Loucy (cell line): ENCODE measurements at regions not wholly inside any gene's neighbourhood (a gene's known extent, or its start where the extent isn't known, plus 50 kb on each side); places are given as distances from the start of the nearest gene placed in this dataset.

ENCODE experiments used
- H2AFZ ChIP-seq: fragments of 200-600 bp; sonication (generic); 2 replicates; pipeline ENCODE4 v1.6.0; 2016; ENCODE audit warnings: antibody characterized with exemption, mild to moderate bottlenecking, low read length, moderate library complexity
- H3F3A ChIP-seq: fragments of 200-600 bp; 2 replicates; pipeline ENCODE4 v1.6.0; 2016; ENCODE audit warnings: antibody characterized with exemption, low read depth, mild to moderate bottlenecking
- H3K27me3 ChIP-seq: fragments of 200-600 bp; sonication (generic); 2 replicates; pipeline ENCODE4 v1.6.1; 2014; ENCODE audit warnings: low read length, mild to moderate bottlenecking; ENCODE audit not compliant: insufficient read depth, poor library complexity, severe bottlenecking
- H3K36me3 ChIP-seq: fragments of 200-600 bp; sonication (generic); 2 replicates; pipeline ENCODE4 v1.6.1; 2016; ENCODE audit warnings: low read length; ENCODE audit not compliant: insufficient read depth
- H3K4me1 ChIP-seq: fragments of 200-600 bp; sonication (generic); 2 replicates; pipeline ENCODE4 v1.5.1; 2014; ENCODE audit warnings: low read length, mild to moderate bottlenecking; ENCODE audit not compliant: insufficient read depth, poor library complexity, severe bottlenecking
- H3K4me2 ChIP-seq: fragments of 200-600 bp; sonication (generic); 2 replicates; pipeline ENCODE4 v1.6.0; 2014; ENCODE audit warnings: antibody characterized with exemption, low read length, low read depth, mild to moderate bottlenecking; ENCODE audit not compliant: poor library complexity, severe bottlenecking
- H3K4me3 ChIP-seq: fragments of 200-600 bp; sonication (generic); 2 replicates; pipeline ENCODE4 v1.5.1; 2014; ENCODE audit warnings: low read length, mild to moderate bottlenecking, mixed read lengths; ENCODE audit not compliant: poor library complexity, severe bottlenecking
- H3K79me2 ChIP-seq: fragments of 200-600 bp; sonication (generic); 2 replicates; pipeline ENCODE4 v1.6.1; 2014; ENCODE audit warnings: low read length; ENCODE audit not compliant: insufficient read depth
- H3K9ac ChIP-seq: fragments of 200-600 bp; sonication (generic); 2 replicates; pipeline ENCODE4 v1.6.0; 2014; ENCODE audit warnings: mild to moderate bottlenecking, low read depth, low read length, moderate library complexity; ENCODE audit not compliant: poor library complexity, severe bottlenecking
- H3K9me2 ChIP-seq: fragments of 200-600 bp; sonication (generic); replicated peaks from 2 replicates; pipeline ENCODE4 v1.6.1; 2016; ENCODE audit warnings: low read depth, low read length, mixed read lengths
- H3K9me3 ChIP-seq: fragments of 200-600 bp; sonication (generic); 2 replicates; pipeline ENCODE4 v1.6.1; 2014; ENCODE audit warnings: mild to moderate bottlenecking, antibody characterized with exemption, low read length, low read depth; ENCODE audit not compliant: insufficient read depth
- H4K20me1 ChIP-seq: fragments of 200-600 bp; sonication (generic); 2 replicates; pipeline ENCODE4 v1.6.0; 2014; ENCODE audit warnings: antibody characterized with exemption, low read length, mild to moderate bottlenecking; ENCODE audit not compliant: insufficient read depth, poor library complexity, severe bottlenecking
- EZH2phosphoT487 ChIP-seq: fragments of 200-600 bp; IDR thresholded peaks from 2 replicates; pipeline ENCODE4 v1.6.1; 2018; ENCODE audit warnings: antibody characterized with exemption, mild to moderate bottlenecking, moderate library complexity, borderline replicate concordance
- TF ChIP-seq, protein P1 (sequence below): fragments of 200-600 bp; sonication (generic); conservative IDR thresholded peaks from 2 replicates; pipeline ENCODE4 v1.5.1; 2014; ENCODE audit warnings: mild to moderate bottlenecking, antibody characterized with exemption, low read length

DNA sequence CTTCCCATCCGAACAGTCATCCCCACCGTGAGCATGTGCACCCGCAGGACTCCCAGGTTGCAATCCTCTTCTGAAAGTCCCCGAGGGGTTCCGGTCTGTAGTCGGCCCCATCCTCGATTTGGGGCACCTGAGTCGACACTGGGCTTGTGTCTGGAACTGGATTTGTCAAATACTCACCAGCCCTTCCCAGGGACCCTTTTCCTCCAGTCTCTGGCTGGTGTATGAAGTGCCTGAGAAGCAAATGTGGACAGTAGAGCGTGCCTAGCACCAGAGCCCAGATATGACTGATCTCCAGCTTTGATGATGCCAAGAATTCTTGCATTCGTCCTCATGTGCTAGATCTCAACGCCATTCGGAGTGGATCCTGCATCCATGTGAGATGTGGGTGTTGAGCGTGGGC, 132.5 kb upstream of the ADARB2 start:
- Histone ChIP-seq H3F3A (no peaks in the 10 kb centered on the region), H3K9me2 (no peaks in the 10 kb centered on the region), H3K9me3 (no peaks in the 10 kb centered on the region), H3K4me3 (no peak overlapping the region), H3K4me1 (peaks cover 6% of the 10 kb centered on the region), H3K9ac (no peak overlapping the region), H2AFZ (no peak overlapping the region), H3K4me2 (no peak overlapping the region), H3K36me3 (no peaks in the 10 kb centered on the region), H3K79me2 (no peaks in the 10 kb centered on the region), H4K20me1 (no peaks in the 10 kb centered on the region), H3K27me3 (no peaks in the 10 kb centered on the region)
- no peak for TF ChIP-seq EZH2phosphoT487
- TF ChIP-seq, protein P1, sequence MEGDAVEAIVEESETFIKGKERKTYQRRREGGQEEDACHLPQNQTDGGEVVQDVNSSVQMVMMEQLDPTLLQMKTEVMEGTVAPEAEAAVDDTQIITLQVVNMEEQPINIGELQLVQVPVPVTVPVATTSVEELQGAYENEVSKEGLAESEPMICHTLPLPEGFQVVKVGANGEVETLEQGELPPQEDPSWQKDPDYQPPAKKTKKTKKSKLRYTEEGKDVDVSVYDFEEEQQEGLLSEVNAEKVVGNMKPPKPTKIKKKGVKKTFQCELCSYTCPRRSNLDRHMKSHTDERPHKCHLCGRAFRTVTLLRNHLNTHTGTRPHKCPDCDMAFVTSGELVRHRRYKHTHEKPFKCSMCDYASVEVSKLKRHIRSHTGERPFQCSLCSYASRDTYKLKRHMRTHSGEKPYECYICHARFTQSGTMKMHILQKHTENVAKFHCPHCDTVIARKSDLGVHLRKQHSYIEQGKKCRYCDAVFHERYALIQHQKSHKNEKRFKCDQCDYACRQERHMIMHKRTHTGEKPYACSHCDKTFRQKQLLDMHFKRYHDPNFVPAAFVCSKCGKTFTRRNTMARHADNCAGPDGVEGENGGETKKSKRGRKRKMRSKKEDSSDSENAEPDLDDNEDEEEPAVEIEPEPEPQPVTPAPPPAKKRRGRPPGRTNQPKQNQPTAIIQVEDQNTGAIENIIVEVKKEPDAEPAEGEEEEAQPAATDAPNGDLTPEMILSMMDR, result no peak

DNA sequence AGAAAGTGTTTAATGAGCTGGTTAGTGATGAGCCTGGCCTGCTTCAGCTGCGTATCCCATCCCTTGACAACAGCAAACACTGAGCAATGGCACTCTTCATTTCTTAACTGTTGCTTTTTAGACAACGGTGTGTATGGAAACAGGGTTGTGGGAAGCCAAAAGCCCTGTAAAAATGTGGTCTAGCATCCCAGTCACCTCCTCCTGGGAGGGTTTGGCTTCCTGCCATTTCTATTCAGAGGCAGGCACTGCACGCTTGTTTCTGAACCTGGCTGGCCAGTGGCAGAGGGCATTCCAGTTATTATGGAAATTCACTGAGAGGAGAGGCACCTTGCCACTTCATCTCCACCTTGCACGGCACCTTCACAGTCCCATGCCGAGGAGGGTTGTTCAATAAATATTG, 123.0 kb upstream of the ADARB2 start:
- H4K20me1 ChIP-seq, result no peaks in the 10 kb centered on the region
- no peaks in the 10 kb centered on the region for H3K36me3 ChIP-seq
- no peaks in the 10 kb centered on the region for H3K9me2 ChIP-seq
- no peak for TF ChIP-seq EZH2phosphoT487
- TF ChIP-seq, protein P1, result no peak
- no peaks in the 10 kb centered on the region for H3K79me2 ChIP-seq
- peaks cover 5% of the 10 kb centered on the region; the same call in 1 of the 2 replicates for H3K9me3 ChIP-seq
- no peak overlapping the region for H3K4me3 ChIP-seq
- H3K9ac ChIP-seq, result no peak overlapping the region
- no peak overlapping the region for H3K4me2 ChIP-seq
- H3F3A ChIP-seq, result no peaks in the 10 kb centered on the region
- H2AFZ ChIP-seq, result no peak overlapping the region
- peaks cover 36% of the 10 kb centered on the region for H3K4me1 ChIP-seq
- H3K27me3 ChIP-seq, result no peaks in the 10 kb centered on the region

DNA sequence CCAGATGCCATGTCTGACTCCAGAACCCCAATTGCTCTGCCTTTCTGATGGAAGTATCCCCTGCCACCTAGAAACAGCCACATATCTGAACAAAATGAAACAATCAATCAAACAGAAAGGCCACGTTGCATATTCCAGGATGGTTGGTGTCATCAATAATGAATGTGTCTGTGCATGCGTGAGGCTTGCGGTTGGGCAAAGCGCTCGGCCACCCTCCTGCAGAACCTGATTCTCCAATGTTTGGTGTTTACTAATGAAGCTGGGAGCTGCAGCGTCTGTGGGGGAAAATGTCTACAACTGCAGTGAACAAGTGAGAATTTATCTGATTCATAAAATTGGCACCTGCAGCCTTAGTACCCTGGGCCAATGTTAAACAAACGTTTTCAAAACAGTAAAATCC, 121.2 kb upstream of the ADARB2 start:
- Histone ChIP-seq H3K9me2 (no peaks in the 10 kb centered on the region), H3K36me3 (no peaks in the 10 kb centered on the region), H3K79me2 (no peaks in the 10 kb centered on the region), H3F3A (no peaks in the 10 kb centered on the region), H2AFZ (peak overlapping the region; percentile 58), H3K27me3 (no peaks in the 10 kb centered on the region), H3K4me2 (peak overlapping the region; percentile 73), H4K20me1 (no peaks in the 10 kb centered on the region), H3K9me3 (no peaks in the 10 kb centered on the region; the same call in 1 of the 2 replicates), H3K4me1 (peaks cover 32% of the 10 kb centered on the region), H3K9ac (peak overlapping the region; percentile 23), H3K4me3 (peak overlapping the region; percentile 62)
- TF ChIP-seq EZH2phosphoT487, result no peak
- TF ChIP-seq, protein P1, result no peak
